Breast epithelium (tissue), 4 donors: ENCODE measurements at regions not wholly inside any gene's neighbourhood (a gene's known extent, or its start where the extent isn't known, plus 50 kb on each side); places are given as distances from the start of the nearest gene placed in this dataset.

Experiments used
- DNase-seq, 2 donors: peaks; one replicate each; pipeline ENCODE4 v3.0.0-alpha.2; 2019; ENCODE audit warnings: low spot score in 2 of 2
- H3K27ac ChIP-seq, 2 donors: fragments of 200-600 bp; sonication (generic) in 1 of 2; one replicate each; pipeline ENCODE4 v1.5.1; 2016 to 2019; ENCODE audit warnings: mild to moderate bottlenecking in 1 of 2
- H3K27me3 ChIP-seq, 2 donors: fragments of 200-600 bp; sonication (generic) in 1 of 2; one replicate each; pipeline versions ENCODE4 v1.5.1 to v1.6.0; 2017 to 2019; ENCODE audit warnings: control low read depth in 1 of 2, mild to moderate bottlenecking in 1 of 2
- H3K36me3 ChIP-seq: fragments of 200-600 bp; one replicate; pipeline ENCODE4 v1.5.1; 2019
- H3K4me1 ChIP-seq, 2 donors: fragments of 200-600 bp; sonication (generic); one replicate each; pipeline ENCODE4 v1.5.1; 2016 to 2019; ENCODE audit warnings: control low read depth in 1 of 2
- H3K4me3 ChIP-seq, 3 donors: fragments of 200-600 bp; sonication (generic); 1 replicate in 2 of 3; 2 replicates in 1 of 3; pipeline ENCODE4 v1.5.1; 2016 to 2019; ENCODE audit warnings: mild to moderate bottlenecking in 3 of 3, moderate library complexity in 2 of 3
- H3K9me3 ChIP-seq, 2 donors: fragments of 200-600 bp; sonication (generic) in 1 of 2; one replicate each; pipeline ENCODE4 v1.5.1; 2016 to 2019; ENCODE audit warnings: control low read depth in 1 of 2
- CTCF ChIP-seq, 3 donors: fragments of 450-650 bp; IDR thresholded peaks; one replicate each; pipeline ENCODE4 v1.5.1; 2016 to 2017; ENCODE audit warnings: antibody characterized with exemption in 3 of 3, mild to moderate bottlenecking in 3 of 3, moderate library complexity in 3 of 3
- POLR2A ChIP-seq: fragments of 450-650 bp; IDR thresholded peaks from one replicate; pipeline ENCODE4 v1.6.1; 2016; ENCODE audit warnings: antibody characterized with exemption, mild to moderate bottlenecking, moderate library complexity
- POLR2AphosphoS5 ChIP-seq, 3 donors: sonication (generic); formaldehyde crosslinking; IDR thresholded peaks; one replicate each; pipeline ENCODE4 v1.6.1; 2017; ENCODE audit warnings: antibody characterized with exemption in 3 of 3
- intact Hi-C: fragments of 100-400 bp; cut with DNase I; formaldehyde crosslinking; loops from one replicate; pipeline ENCODE4 v1.15.1; 2023; ENCODE audit warnings: low total_unique reads

- Histone ChIP-seq H3K9me3 (peaks cover 0 to 2% of the 10 kb centered on the region in 2 donors), H3K4me1 (no peaks in the 10 kb centered on the region), H3K4me3 (no peak overlapping the region), H3K27me3 (no peaks in the 10 kb centered on the region), H3K36me3 (no peaks in the 10 kb centered on the region), H3K27ac (no peak overlapping the region)
- TF ChIP-seq POLR2A (no peak), POLR2AphosphoS5 (IDR thresholded peaks at IDR 0.05) (no peak), CTCF (IDR thresholded peaks at IDR 0.05) (no peak)
- DNase-seq, result no peak
- intact Hi-C loops, result no loop called here
These were observed 1005.4 kb downstream of the GRIK2 start for GRCh38 chr6:102398788-102399390.

DNA sequence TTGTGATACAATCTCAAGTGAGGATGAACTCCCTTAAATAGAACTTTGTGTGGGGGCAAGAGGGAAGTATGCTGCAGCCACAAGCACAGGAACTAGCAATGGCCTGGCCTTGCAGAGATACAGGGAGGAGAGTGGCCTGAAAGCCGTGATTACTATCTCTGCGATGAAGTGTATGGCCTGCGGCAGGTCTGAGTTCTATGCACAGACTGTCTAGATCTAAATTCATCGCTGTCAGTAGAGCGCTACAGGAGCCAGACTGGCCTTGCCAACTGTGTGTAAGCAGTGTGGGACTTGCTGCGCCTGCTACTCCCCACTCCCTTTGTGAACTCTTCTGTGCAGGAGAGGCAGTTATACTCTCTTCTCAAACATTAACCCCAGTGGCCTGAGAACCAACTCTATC lies 997.0 kb downstream of the GRIK2 start:
- Histone ChIP-seq H3K4me3 (no peak overlapping the region), H3K4me1 (no peaks in the 10 kb centered on the region), H3K9me3 (peaks cover 0 to 11% of the 10 kb centered on the region in 2 donors), H3K36me3 (no peaks in the 10 kb centered on the region), H3K27me3 (no peaks in the 10 kb centered on the region), H3K27ac (no peak overlapping the region)
- no peak for DNase-seq
- TF ChIP-seq POLR2AphosphoS5 (IDR thresholded peaks at IDR 0.05), result no peak
- no peak for TF ChIP-seq CTCF (IDR thresholded peaks at IDR 0.05)
- no peak for TF ChIP-seq POLR2A
- intact Hi-C loops, result loop anchor here (5.0 kb wide), 1 partner anchor 1933 kb away; no protein-coding TSS in a partner anchor

DNA sequence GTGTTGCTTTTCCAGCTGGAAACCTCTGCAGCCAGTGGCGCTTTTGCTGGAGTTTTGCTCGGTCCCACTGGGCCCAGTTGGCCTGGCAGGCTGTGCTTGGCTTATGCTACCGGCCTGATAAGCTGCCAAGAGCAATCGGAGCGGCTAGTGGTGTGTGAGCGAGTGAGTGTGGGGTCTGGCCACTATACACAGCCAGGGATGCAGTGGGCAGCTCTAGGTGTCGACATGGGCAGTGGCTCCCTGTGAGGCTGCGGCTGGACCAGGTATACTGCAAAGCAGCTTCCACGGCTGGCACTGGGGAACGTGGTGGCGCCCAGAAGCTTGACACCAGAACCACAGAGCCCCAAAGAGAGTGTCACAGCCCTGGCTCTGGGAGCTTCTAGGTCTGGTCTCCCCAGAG lies 996.5 kb downstream of the GRIK2 start:
- intact Hi-C loops, result loop anchor here (5.0 kb wide), 1 partner anchor 1933 kb away; no protein-coding TSS in a partner anchor

DNA sequence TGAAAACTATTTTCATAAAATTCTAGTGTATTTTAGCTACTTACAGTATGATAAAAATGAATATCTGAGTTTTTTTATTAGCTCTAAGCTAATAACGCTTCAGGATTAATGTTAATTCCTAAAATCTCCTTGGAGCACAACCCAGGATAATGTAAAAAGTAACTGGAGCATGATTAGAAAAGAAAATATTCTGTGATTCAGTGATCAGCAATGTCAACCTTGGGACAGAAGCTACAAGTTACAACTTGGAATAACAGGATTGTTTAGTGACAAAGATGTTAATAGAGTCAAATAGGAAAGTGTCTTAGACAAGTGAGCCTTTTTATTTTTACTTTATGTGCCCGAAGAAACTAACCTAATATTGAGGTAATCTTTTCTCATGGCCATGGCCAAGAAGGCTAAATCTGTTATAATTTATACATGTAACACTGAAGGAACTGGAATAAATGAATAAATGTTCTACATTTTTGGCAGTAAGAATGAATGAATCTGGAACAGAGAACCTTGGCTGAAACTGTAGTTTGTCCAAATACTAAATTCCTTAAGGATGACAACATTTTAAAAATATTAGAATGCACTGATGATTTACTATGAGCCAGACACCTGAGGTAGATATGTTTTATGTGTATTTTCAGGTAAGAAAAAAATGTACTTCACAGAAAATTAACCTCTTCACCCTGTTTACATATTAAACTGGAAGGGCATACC lies 994.0 kb downstream of the GRIK2 start:
- no peaks in the 10 kb centered on the region for H3K9me3 ChIP-seq
- intact Hi-C loops, result no loop called here
- H3K4me3 ChIP-seq, result no peak overlapping the region
- no peaks in the 10 kb centered on the region for H3K36me3 ChIP-seq
- no peak overlapping the region for H3K27ac ChIP-seq
- H3K27me3 ChIP-seq, result no peaks in the 10 kb centered on the region
- no peak for DNase-seq
- no peaks in the 10 kb centered on the region for H3K4me1 ChIP-seq
- TF ChIP-seq CTCF (IDR thresholded peaks at IDR 0.05), result no peak
- TF ChIP-seq POLR2A, result no peak
- TF ChIP-seq POLR2AphosphoS5 (IDR thresholded peaks at IDR 0.05), result no peak

More for the DNA sequence above, 996.5 kb downstream of the GRIK2 start:
- no peak for TF ChIP-seq CTCF (IDR thresholded peaks at IDR 0.05)
- no peak for TF ChIP-seq POLR2A
- TF ChIP-seq POLR2AphosphoS5 (IDR thresholded peaks at IDR 0.05), result no peak
- Histone ChIP-seq H3K36me3 (no peaks in the 10 kb centered on the region), H3K27me3 (no peaks in the 10 kb centered on the region), H3K27ac (no peak overlapping the region), H3K9me3 (peaks cover 0 to 11% of the 10 kb centered on the region in 2 donors), H3K4me1 (no peaks in the 10 kb centered on the region), H3K4me3 (no peak overlapping the region)
- no peak for DNase-seq

DNA sequence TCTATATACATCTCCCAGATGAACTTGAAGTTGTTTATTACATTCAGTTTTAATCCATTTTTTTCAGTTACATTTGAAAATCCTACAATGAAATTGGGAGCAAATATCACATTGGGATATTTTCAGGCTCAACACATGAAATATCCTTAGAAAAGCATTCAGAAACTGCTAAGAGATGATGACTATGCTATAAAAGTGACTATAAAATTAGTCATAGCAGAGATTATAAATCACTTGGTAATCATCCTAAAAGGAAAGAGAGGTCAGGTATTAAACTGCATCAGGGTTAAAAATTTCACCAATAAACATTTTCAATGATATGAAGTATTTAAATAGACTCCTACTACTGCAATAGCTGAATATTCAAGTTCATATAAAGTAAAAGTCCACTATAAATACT lies 987.7 kb downstream of the GRIK2 start:
- TF ChIP-seq POLR2AphosphoS5 (IDR thresholded peaks at IDR 0.05) (no peak), POLR2A (no peak), CTCF (IDR thresholded peaks at IDR 0.05) (no peak)
- H3K27me3 ChIP-seq, result no peaks in the 10 kb centered on the region
- no peak for DNase-seq

More for the DNA sequence above, 987.7 kb downstream of the GRIK2 start:
- Histone ChIP-seq H3K36me3 (no peaks in the 10 kb centered on the region), H3K4me3 (no peak overlapping the region), H3K4me1 (no peaks in the 10 kb centered on the region), H3K9me3 (no peaks in the 10 kb centered on the region), H3K27ac (no peak overlapping the region)
- intact Hi-C loops, result no loop called here
